Activated T-cell treated with anti-CD3 and anti-CD28 coated beads, Interleukin-2, amount 50 U/mL, for 4 hours (primary cell): ENCODE measurements at regions not wholly inside any gene's neighbourhood (a gene's known extent, or its start where the extent isn't known, plus 50 kb on each side); places are given as distances from the start of the nearest gene placed in this dataset.

Source experiments
- ATAC-seq, 2 donors: fragments of 200-7000 bp; cut with Tn5 transposase; one replicate each; pipeline ENCODE4 v1.10.0; 2021
- DNase-seq: peaks from one replicate; pipeline ENCODE4 v3.0.0-alpha.2; 2020
- H3K27me3 Mint-ChIP-seq: one replicate; pipeline ENCODE4 v1.8.0; 2021; ENCODE audit warnings: low read depth, mixed read lengths
- H3K36me3 Mint-ChIP-seq: one replicate; pipeline ENCODE4 v1.8.0; 2022; ENCODE audit warnings: mixed read lengths; ENCODE audit not compliant: insufficient read depth
- H3K4me1 Mint-ChIP-seq: one replicate; pipeline ENCODE4 v1.8.0; 2021; ENCODE audit warnings: low read depth, mixed read lengths
- H3K4me3 Mint-ChIP-seq: one replicate; pipeline ENCODE4 v1.8.0; 2021; ENCODE audit warnings: mild to moderate bottlenecking, moderate library complexity, mixed read lengths
- H3K9me3 Mint-ChIP-seq: one replicate; pipeline ENCODE4 v1.8.0; 2021; ENCODE audit warnings: mixed read lengths

GRCh38 chr15:97598353-97598798 is 362.1 kb upstream of the ARRDC4 start:
- no peak overlapping the region for H3K4me3 Mint-ChIP-seq
- H3K36me3 Mint-ChIP-seq, result no peaks in the 10 kb centered on the region
- no peak for DNase-seq
- H3K27me3 Mint-ChIP-seq, result no peaks in the 10 kb centered on the region
- no peaks in the 10 kb centered on the region for H3K4me1 Mint-ChIP-seq
- H3K9me3 Mint-ChIP-seq, result no peaks in the 10 kb centered on the region
- no peak for ATAC-seq

DNA sequence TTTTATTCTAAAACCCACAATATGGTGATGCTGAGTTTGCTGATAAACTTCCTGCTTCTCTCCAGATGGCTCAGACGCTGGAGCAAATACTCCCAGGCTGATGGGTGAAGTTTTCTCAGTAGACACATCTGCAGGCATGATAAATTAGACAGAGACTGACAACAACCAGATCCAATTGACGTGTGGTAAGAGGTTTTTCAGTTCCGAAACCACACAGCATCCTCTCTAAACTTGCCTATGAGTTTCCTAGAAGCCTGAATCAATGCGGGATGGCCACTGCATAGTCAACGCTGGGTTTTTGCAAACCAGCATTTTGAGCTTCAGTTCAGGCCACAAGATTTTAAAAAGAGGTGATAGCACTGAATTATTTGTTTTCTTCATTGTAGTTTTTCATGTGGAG is 360.3 kb upstream of the ARRDC4 start:
- Mint-ChIP-seq H3K9me3 (no peaks in the 10 kb centered on the region), H3K4me3 (no peak overlapping the region)

DNA sequence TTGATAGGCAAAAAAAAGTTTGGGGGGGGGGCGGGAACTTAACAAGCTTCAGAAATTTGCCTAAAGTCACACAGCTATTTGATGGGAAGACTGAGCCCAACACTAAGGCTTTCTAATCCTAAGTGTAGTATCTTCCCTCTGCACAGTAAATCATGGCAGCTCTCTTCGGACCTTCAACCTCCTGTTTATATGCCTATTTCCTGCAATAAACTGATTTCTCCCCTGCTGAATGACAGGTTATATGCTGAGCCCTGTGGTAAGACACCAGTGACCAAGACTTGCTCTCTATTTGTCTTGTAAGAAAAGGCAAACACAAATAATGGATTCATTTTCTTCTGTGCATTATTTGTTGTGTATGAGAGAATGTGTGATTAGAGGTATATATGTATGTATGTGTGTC is 355.8 kb upstream of the ARRDC4 start:
- DNase-seq, result no peak
- H3K4me3 Mint-ChIP-seq, result no peak overlapping the region
- ATAC-seq, result no peak
- no peaks in the 10 kb centered on the region for H3K4me1 Mint-ChIP-seq
- H3K9me3 Mint-ChIP-seq, result no peaks in the 10 kb centered on the region
- H3K27me3 Mint-ChIP-seq, result no peaks in the 10 kb centered on the region
- H3K36me3 Mint-ChIP-seq, result no peaks in the 10 kb centered on the region

More for the DNA sequence above, 360.3 kb upstream of the ARRDC4 start:
- Mint-ChIP-seq H3K4me1 (no peaks in the 10 kb centered on the region), H3K27me3 (no peaks in the 10 kb centered on the region), H3K36me3 (no peaks in the 10 kb centered on the region)
- ATAC-seq, result no peak
- DNase-seq, result no peak

DNA sequence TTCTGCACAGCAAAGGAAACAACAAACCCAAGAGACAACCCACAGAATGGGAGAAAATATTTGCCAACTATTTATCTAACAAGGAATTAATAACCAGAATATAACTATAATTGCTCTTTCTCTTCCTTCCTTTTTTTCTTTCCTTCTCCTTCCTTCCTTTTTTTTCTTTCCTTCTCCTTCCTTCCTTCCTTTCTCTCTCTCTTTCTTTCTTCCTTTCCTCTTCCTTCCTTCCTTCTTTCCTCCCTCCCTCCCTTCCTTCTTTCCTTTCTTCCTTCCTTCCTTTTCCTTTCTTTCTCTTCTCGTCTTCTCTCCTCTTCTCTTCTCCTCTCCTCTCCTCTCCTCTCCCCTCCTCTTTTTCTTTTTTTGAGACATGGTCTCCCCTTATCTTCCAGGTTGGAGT is 345.4 kb upstream of the ARRDC4 start:
- ATAC-seq, result no peak
- no peak for DNase-seq
- Mint-ChIP-seq H3K4me1 (no peaks in the 10 kb centered on the region), H3K9me3 (peaks cover 20% of the 10 kb centered on the region), H3K27me3 (no peaks in the 10 kb centered on the region), H3K36me3 (no peaks in the 10 kb centered on the region), H3K4me3 (no peak overlapping the region)

DNA sequence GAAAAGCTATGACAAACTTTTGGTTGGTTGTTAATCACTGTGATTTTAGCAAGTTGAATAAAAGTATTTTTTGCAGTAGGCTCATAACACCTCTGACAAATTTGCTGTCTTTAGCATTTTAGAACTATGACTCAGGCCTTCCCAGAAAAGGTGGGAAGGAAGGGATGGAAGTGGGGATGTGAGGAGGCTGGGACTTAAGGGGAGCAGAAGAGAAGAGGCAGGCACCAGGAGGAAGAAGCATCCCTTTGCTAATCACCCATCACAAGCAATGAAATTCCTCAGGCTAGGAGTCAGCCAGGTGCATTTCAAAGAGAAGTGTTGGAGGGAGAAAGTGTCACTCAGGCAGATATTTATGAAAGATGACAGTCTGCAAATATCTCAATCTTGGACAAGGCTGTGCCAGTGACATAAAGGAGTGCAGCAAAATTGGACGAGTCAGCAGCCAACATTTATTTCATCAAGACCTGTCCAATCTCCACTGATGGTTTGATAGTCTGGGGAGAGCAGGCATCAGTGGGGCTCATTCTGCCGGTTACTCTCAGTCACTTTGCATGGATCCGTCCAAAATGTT is 337.3 kb upstream of the ARRDC4 start:
- H3K36me3 Mint-ChIP-seq, result no peaks in the 10 kb centered on the region
- H3K4me3 Mint-ChIP-seq, result no peak overlapping the region
- no peaks in the 10 kb centered on the region for H3K4me1 Mint-ChIP-seq
- no peaks in the 10 kb centered on the region for H3K27me3 Mint-ChIP-seq
- H3K9me3 Mint-ChIP-seq, result no peaks in the 10 kb centered on the region
- DNase-seq (no peak), ATAC-seq (no peak)

DNA sequence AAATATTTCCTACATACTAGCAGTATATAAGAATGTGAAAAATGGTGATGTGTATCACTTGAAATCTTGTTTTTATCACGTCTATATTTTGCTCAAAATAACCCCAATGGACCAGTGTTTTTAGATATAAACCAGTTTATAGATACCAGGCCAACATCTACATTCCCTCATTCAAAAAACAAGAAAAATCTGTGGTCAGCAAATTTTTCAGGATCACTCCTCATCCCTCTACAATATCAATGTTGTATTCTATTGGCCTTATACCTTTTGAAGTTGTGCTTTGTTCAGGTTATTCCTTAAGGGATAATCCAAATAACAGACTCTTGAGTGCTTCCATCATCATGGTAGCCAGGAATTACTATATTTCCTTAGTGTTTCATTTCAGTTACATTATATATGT is 332.9 kb upstream of the ARRDC4 start:
- ATAC-seq, result no peak
- Mint-ChIP-seq H3K36me3 (no peaks in the 10 kb centered on the region), H3K9me3 (peaks cover 8% of the 10 kb centered on the region), H3K4me1 (no peaks in the 10 kb centered on the region), H3K27me3 (no peaks in the 10 kb centered on the region), H3K4me3 (no peak overlapping the region)
- no peak for DNase-seq

- no peak for ATAC-seq
These were observed 314.7 kb upstream of the ARRDC4 start for GRCh38 chr15:97645758-97646157.

DNA sequence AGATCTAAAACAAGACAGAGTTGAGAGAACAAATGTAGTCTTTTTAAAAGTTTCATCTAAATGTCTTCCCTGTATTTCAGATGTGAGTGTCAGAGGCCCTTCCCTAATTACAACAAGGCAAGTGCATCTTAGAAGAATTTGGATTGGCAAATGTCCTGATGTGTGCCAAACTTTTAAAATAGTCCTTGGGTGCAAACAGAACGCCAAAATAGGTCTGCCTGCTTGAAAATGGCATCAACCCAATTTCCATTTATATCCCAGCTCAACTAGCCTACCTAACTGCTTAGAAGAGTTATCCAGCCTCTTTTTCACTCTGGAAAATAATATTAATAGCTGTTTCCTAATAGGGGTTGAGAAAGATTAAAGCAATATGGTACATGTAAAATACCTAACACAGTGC is 311.8 kb upstream of the ARRDC4 start:
- peaks cover 3% of the 10 kb centered on the region for H3K9me3 Mint-ChIP-seq
- H3K36me3 Mint-ChIP-seq, result no peaks in the 10 kb centered on the region
- DNase-seq, result no peak
- peaks cover 7% of the 10 kb centered on the region for H3K27me3 Mint-ChIP-seq
- no peak for ATAC-seq
- no peak overlapping the region for H3K4me3 Mint-ChIP-seq
- H3K4me1 Mint-ChIP-seq, result no peaks in the 10 kb centered on the region

More at GRCh38 chr15:97645758-97646157, 314.7 kb upstream of the ARRDC4 start:
- Mint-ChIP-seq H3K27me3 (no peaks in the 10 kb centered on the region), H3K36me3 (no peaks in the 10 kb centered on the region), H3K4me3 (no peak overlapping the region), H3K4me1 (no peaks in the 10 kb centered on the region), H3K9me3 (peaks cover 3% of the 10 kb centered on the region)
- DNase-seq, result no peak

DNA sequence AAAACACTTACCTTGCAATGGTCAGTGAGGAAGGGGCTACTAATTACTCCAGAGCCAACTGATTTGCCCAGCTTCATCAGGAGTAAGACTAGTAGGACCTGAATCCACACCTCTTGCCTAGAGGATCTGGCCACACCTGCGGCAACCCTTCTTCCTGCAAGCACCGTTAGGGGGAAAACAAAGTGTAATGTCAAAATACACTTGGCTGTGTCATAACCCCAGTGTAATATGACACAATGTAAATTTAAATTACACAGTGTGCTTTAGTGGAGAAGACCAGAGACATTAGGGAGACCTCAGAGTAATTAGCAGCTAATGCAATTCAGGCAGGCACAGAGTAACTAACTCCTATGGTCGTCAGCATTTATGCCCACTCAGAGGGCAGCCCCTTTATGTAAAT is 308.5 kb upstream of the ARRDC4 start:
- Mint-ChIP-seq H3K36me3 (no peaks in the 10 kb centered on the region), H3K27me3 (peaks cover 7% of the 10 kb centered on the region), H3K4me1 (no peaks in the 10 kb centered on the region), H3K9me3 (no peaks in the 10 kb centered on the region), H3K4me3 (no peak overlapping the region)
- DNase-seq (no peak), ATAC-seq (no peak)

DNA sequence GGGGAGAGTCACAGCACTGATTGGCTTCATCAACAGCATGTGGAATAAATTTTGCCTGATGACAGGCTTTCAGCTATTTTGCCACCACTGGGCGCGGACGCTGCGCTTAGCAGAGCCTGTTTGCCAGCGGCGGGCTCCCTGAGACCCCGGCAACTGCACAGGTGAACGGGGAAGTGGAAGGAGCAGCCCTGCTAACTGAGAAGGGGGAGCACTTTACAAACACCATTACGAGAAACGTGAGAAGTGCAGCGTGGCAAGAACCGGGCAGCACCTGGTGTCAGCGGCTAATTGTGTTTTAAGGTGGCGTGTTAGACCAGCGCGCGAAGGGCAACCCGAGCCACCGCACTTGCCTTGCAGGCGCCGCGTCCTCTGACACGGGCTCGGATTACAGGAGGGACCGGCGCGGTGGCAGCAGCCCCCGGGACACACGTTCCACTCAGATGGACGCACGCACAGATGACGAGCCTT is 307.8 kb upstream of the ARRDC4 start:
- Mint-ChIP-seq H3K36me3 (no peaks in the 10 kb centered on the region), H3K27me3 (peaks cover 7% of the 10 kb centered on the region), H3K4me3 (no peak overlapping the region)

GRCh38 chr15:97653896-97654295 is 306.6 kb upstream of the ARRDC4 start:
- ATAC-seq (no peak), DNase-seq (no peak)
- Mint-ChIP-seq H3K4me1 (no peaks in the 10 kb centered on the region), H3K4me3 (no peak overlapping the region), H3K9me3 (peaks cover 4% of the 10 kb centered on the region), H3K36me3 (no peaks in the 10 kb centered on the region), H3K27me3 (peaks cover 7% of the 10 kb centered on the region)

More for the DNA sequence above, 307.8 kb upstream of the ARRDC4 start:
- ATAC-seq (no peak), DNase-seq (no peak)
- H3K9me3 Mint-ChIP-seq, result no peaks in the 10 kb centered on the region
- no peaks in the 10 kb centered on the region for H3K4me1 Mint-ChIP-seq

- peaks cover 4% of the 10 kb centered on the region for H3K9me3 Mint-ChIP-seq
- no peaks in the 10 kb centered on the region for H3K36me3 Mint-ChIP-seq
- H3K27me3 Mint-ChIP-seq, result peaks cover 7% of the 10 kb centered on the region
- ATAC-seq (no peak), DNase-seq (no peak)
- H3K4me1 Mint-ChIP-seq, result no peaks in the 10 kb centered on the region
- no peak overlapping the region for H3K4me3 Mint-ChIP-seq
These were observed 305.9 kb upstream of the ARRDC4 start for GRCh38 chr15:97654481-97655076.

GRCh38 chr15:97661796-97662195 is 298.7 kb upstream of the ARRDC4 start:
- H3K4me1 Mint-ChIP-seq, result no peaks in the 10 kb centered on the region
- DNase-seq, result no peak

DNA sequence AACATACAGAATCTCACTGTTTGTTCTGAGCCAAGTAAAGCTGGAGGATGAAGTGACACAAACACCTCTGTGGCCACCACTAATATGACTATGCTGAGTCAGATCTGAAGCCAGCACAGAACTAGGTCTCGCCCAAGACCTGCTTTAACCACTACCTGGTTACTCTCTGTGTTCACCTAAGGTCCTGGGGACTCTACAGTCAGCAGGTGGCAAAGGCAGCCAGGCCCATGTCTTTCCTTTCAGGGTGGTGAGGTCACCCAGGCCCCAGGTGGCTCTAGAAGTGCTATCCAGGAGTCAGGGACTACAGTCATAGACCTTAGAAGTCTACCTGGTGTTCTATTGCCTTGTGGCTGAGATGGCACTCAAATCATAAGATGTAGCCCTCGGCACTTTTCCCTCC is 287.9 kb upstream of the ARRDC4 start:
- no peak for DNase-seq
- H3K4me3 Mint-ChIP-seq, result no peak overlapping the region

More at GRCh38 chr15:97661796-97662195, 298.7 kb upstream of the ARRDC4 start:
- ATAC-seq, result no peak
- Mint-ChIP-seq H3K27me3 (no peaks in the 10 kb centered on the region), H3K36me3 (no peaks in the 10 kb centered on the region), H3K9me3 (peaks cover 11% of the 10 kb centered on the region), H3K4me3 (no peak overlapping the region)

GRCh38 chr15:97678656-97679055 is 281.8 kb upstream of the ARRDC4 start:
- Mint-ChIP-seq H3K4me3 (no peak overlapping the region), H3K36me3 (no peaks in the 10 kb centered on the region), H3K9me3 (peaks cover 21% of the 10 kb centered on the region), H3K27me3 (peaks cover 3% of the 10 kb centered on the region), H3K4me1 (no peaks in the 10 kb centered on the region)
- DNase-seq (no peak), ATAC-seq (no peak)

More for the DNA sequence above, 287.9 kb upstream of the ARRDC4 start:
- H3K9me3 Mint-ChIP-seq, result peaks cover 17% of the 10 kb centered on the region
- ATAC-seq, result no peak
- no peaks in the 10 kb centered on the region for H3K4me1 Mint-ChIP-seq
- no peaks in the 10 kb centered on the region for H3K27me3 Mint-ChIP-seq
- H3K36me3 Mint-ChIP-seq, result no peaks in the 10 kb centered on the region
